HEK293T (cell line): ENCODE measurements at regions not wholly inside any gene's neighbourhood (a gene's known extent, or its start where the extent isn't known, plus 50 kb on each side); places are given as distances from the start of the nearest gene placed in this dataset.

Experiments used
- ARNT ChIP-seq: fragments of 450-650 bp; IDR thresholded peaks from 2 replicates; pipeline ENCODE4 v1.6.1; 2017; ENCODE audit warnings: mild to moderate bottlenecking
- BHLHE40 ChIP-seq: fragments of 450-650 bp; IDR thresholded peaks from 2 replicates; pipeline ENCODE4 v1.6.1; 2016; ENCODE audit warnings: mild to moderate bottlenecking, moderate library complexity, borderline replicate concordance
- FOXK2 ChIP-seq: fragments of 450-650 bp; IDR thresholded peaks from 2 replicates; pipeline ENCODE4 v1.6.1; 2016; ENCODE audit warnings: mild to moderate bottlenecking
- L3MBTL2 ChIP-seq: fragments of 450-650 bp; conservative IDR thresholded peaks from 2 replicates; pipeline ENCODE4 v1.6.1; 2016; ENCODE audit warnings: mild to moderate bottlenecking
- SUZ12 ChIP-seq: fragments of 450-650 bp; IDR thresholded peaks from 2 replicates; pipeline ENCODE4 v1.6.1; 2016; ENCODE audit warnings: mild to moderate bottlenecking
- TARDBP ChIP-seq: fragments of 450-650 bp; IDR thresholded peaks from 2 replicates; pipeline ENCODE4 v1.6.1; 2016
- ZNF384 ChIP-seq: fragments of 450-650 bp; IDR thresholded peaks from 2 replicates; pipeline ENCODE4 v1.6.1; 2016

- TF ChIP-seq ARNT (no peak), SUZ12 (no peak), TARDBP (no peak), ZNF384 (no peak), BHLHE40 (no peak), L3MBTL2 (no peak), FOXK2 (no peak)
Observed at GRCh38 chr3:36124118-36124796, 256.0 kb upstream of the STAC start.
